HFFc6 (cell line): ENCODE measurements at regions not wholly inside any gene's neighbourhood (a gene's known extent, or its start where the extent isn't known, plus 50 kb on each side); places are given as distances from the start of the nearest gene placed in this dataset.
"Not testable (repeated sequence)": the region's sequence is repeated elsewhere in the genome, so short reads cannot be mapped to it uniquely, and the experiment has no call there.

ENCODE experiments used
- DNase-seq: peaks from one replicate; pipeline ENCODE4 v3.0.0-alpha.2; 2018
- H3K27ac Mint-ChIP-seq: 2 replicates; pipeline ENCODE4 v1.8.0; 2020; ENCODE audit warnings: mild to moderate bottlenecking, mixed read lengths
- H3K27me3 Mint-ChIP-seq: 2 replicates; pipeline ENCODE4 v1.8.0; 2021; ENCODE audit warnings: mild to moderate bottlenecking, moderate library complexity, mixed read lengths; ENCODE audit not compliant: insufficient read depth
- H3K36me3 Mint-ChIP-seq: 2 replicates; pipeline ENCODE4 v1.8.0; 2021; ENCODE audit warnings: low read depth, mixed read lengths
- H3K4me1 Mint-ChIP-seq: 2 replicates; pipeline ENCODE4 v1.8.0; 2020; ENCODE audit warnings: low read depth, mixed read lengths
- H3K4me3 Mint-ChIP-seq: 2 replicates; pipeline ENCODE4 v1.8.0; 2020; ENCODE audit warnings: mild to moderate bottlenecking, moderate library complexity, mixed read lengths
- H3K9me3 Mint-ChIP-seq: 2 replicates; pipeline ENCODE4 v1.8.0; 2020; ENCODE audit warnings: mild to moderate bottlenecking, mixed read lengths
- TF ChIP-seq, protein P1 (sequence below): fragments of 200-600 bp; sonication (generic); IDR thresholded peaks from 2 replicates; pipeline ENCODE4 v1.5.0; 2021; ENCODE audit warnings: antibody characterized with exemption, mild to moderate bottlenecking

DNA sequence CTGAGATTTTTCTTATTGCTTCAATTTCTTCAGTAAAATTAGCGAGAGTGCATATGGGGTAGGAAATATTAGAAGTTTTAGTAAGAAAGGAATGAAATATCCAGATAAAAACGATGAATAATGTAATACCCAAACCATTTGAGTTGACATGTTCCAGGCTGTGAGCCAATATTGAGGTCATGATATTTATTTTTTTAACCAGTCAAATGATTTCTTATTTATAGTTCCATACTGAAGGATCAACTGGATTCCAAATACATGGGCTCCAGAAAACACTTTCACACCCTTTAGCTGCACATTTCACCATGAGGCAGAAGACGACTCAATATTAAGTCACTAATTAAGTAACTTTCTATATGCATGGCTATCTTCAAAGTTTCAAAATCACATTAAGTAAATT is 312.5 kb downstream of the PPP1R3A start:
- no peak overlapping the region for H3K27ac Mint-ChIP-seq
- H3K9me3 Mint-ChIP-seq, result peaks cover 43% of the 10 kb centered on the region
- H3K27me3 Mint-ChIP-seq, result peaks cover 1% of the 10 kb centered on the region; the same call in 1 of the 2 replicates
- H3K4me3 Mint-ChIP-seq, result no peak overlapping the region
- no peaks in the 10 kb centered on the region for H3K4me1 Mint-ChIP-seq
- no peak for DNase-seq
- no peaks in the 10 kb centered on the region for H3K36me3 Mint-ChIP-seq
- TF ChIP-seq, protein P1, sequence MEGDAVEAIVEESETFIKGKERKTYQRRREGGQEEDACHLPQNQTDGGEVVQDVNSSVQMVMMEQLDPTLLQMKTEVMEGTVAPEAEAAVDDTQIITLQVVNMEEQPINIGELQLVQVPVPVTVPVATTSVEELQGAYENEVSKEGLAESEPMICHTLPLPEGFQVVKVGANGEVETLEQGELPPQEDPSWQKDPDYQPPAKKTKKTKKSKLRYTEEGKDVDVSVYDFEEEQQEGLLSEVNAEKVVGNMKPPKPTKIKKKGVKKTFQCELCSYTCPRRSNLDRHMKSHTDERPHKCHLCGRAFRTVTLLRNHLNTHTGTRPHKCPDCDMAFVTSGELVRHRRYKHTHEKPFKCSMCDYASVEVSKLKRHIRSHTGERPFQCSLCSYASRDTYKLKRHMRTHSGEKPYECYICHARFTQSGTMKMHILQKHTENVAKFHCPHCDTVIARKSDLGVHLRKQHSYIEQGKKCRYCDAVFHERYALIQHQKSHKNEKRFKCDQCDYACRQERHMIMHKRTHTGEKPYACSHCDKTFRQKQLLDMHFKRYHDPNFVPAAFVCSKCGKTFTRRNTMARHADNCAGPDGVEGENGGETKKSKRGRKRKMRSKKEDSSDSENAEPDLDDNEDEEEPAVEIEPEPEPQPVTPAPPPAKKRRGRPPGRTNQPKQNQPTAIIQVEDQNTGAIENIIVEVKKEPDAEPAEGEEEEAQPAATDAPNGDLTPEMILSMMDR, result no peak

DNA sequence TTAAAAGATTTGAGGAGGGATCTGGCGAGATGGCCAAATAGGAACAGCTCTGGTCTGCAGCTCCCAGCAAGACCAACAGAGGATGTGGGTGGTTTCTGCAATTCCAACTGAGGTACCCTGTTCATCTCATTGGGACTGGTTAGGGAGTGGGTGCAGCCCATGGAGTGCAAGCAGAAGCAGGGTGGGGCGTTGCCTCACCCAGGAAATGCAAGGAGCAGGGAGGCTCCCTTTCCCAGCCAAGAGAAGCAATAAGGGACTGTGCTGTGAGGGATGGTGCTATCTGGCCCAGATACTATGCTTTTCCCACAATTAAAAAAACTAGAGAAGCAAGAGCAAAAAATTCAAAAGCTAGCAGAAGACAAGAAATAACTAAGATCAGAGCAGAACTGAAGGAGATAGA is 318.4 kb downstream of the PPP1R3A start:
- not testable (repeated sequence) for H3K4me3 Mint-ChIP-seq, H3K27ac Mint-ChIP-seq, H3K36me3 Mint-ChIP-seq, DNase-seq, H3K4me1 Mint-ChIP-seq, H3K27me3 Mint-ChIP-seq
- H3K9me3 Mint-ChIP-seq, result peaks cover 53% of the 10 kb centered on the region

DNA sequence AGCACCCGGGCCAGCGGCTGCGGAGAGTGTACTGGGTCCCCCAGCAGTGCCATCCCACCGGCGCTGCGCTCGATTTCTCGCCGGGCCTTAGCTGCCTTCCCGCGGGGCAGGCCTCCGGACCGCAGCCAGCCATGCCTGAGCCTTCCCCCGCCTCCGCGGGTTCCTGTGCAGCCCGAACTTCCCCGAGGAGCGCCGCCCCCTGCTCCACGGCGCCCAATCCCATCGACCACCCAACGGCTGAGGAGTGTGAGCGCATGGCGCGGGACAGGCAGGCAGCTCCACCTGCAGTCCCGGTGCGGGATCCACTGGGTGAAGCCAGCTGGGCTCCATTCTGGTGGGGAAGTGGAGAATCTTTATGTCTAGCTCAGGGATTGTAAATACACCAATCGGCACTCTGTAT is 325.4 kb downstream of the PPP1R3A start:
- DNase-seq, H3K27ac Mint-ChIP-seq, H3K27me3 Mint-ChIP-seq, H3K4me3 Mint-ChIP-seq, H3K36me3 Mint-ChIP-seq, H3K4me1 Mint-ChIP-seq: not testable (repeated sequence)
- H3K9me3 Mint-ChIP-seq, result peaks cover 40% of the 10 kb centered on the region

DNA sequence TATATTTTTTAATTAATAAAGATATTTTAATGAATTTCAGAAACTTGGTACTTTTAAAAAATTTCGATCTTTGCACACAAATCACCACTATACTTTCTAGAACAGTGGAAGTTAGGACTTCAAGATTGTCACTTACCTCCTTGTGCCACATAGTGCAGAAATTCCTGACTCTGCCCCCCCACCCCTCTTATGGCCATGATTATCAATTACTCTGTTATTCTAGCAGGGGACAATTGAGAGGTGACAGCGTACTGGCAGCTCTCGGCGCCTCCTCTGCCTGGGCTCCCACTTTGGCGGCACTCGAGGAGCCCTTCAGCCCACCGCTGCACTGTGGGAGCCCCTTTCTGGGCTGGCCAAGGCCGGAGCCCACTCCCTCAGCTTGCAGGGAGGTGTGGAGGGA is 325.9 kb downstream of the PPP1R3A start:
- H3K27me3 Mint-ChIP-seq, H3K27ac Mint-ChIP-seq, H3K36me3 Mint-ChIP-seq, DNase-seq, H3K4me3 Mint-ChIP-seq, H3K4me1 Mint-ChIP-seq: not testable (repeated sequence)
- H3K9me3 Mint-ChIP-seq, result peaks cover 35% of the 10 kb centered on the region

DNA sequence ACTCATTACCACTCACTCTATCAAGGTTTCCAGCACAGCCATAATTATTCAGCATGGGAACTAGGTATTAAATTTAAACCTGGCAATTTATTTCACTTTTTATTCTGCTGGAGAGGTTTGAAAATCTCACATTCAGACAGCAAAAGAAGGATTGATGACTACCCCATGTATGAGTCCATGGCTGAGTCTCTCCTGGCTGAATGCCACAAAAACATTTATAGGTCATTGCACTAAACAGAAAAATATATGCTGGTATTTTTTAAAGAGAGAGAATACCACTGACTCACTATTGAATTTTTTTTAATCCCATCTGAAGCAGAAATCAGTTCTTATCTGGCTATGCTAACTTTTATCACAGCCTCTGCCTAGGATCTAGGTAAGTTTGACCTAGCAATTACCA is 336.3 kb downstream of the PPP1R3A start:
- Mint-ChIP-seq H3K27me3 (peaks cover 1% of the 10 kb centered on the region), H3K9me3 (peaks cover 8% of the 10 kb centered on the region), H3K27ac (no peak overlapping the region), H3K36me3 (no peaks in the 10 kb centered on the region), H3K4me3 (no peak overlapping the region), H3K4me1 (no peaks in the 10 kb centered on the region)
- TF ChIP-seq, protein P1, result no peak
- no peak for DNase-seq

DNA sequence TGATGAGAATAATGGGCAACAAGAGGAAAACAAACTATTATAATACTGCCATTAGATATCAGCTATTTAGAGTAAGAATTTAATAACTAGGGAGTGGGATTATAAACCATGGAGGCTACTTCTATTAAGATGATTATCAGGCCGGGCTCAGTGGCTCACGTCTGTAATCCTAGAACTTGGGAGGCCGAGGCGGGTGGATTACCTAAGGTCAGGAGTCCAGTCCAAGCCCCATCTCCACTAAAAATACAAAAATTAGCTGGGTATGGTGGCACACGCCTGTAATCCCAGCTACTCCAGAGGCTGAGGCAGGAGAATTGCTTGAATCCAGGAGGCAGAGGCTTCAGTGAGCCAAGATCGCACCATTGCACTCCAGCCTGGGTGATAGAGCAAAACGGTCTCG is 355.6 kb downstream of the PPP1R3A start:
- not testable (repeated sequence) for H3K36me3 Mint-ChIP-seq, H3K4me3 Mint-ChIP-seq, H3K4me1 Mint-ChIP-seq, H3K27ac Mint-ChIP-seq, H3K27me3 Mint-ChIP-seq, DNase-seq
- peaks cover 17% of the 10 kb centered on the region for H3K9me3 Mint-ChIP-seq

DNA sequence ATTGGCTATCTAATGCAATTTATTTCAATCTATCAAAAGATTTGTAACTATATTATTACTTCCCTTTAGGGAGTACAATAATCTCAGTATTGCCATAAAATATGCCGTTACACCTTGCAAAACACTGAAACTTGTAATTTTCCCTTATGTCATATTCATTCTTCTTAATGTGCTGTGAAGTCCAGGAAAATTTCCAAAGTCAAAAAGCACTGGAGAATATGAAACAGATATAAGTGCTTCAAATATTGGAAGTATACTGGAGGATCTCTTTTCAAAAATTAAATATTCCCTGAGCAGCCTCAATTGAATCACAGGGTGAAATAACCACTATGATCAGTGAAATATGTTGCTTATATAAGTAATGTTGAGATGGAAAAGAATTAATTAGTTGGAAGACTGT is 356.0 kb downstream of the PPP1R3A start:
- H3K4me1 Mint-ChIP-seq, result no peaks in the 10 kb centered on the region
- no peaks in the 10 kb centered on the region for H3K36me3 Mint-ChIP-seq
- no peak overlapping the region for H3K27ac Mint-ChIP-seq
- TF ChIP-seq, protein P1, result no peak
- peaks cover 14% of the 10 kb centered on the region for H3K9me3 Mint-ChIP-seq
- no peaks in the 10 kb centered on the region for H3K27me3 Mint-ChIP-seq
- no peak for DNase-seq
- no peak overlapping the region for H3K4me3 Mint-ChIP-seq

DNA sequence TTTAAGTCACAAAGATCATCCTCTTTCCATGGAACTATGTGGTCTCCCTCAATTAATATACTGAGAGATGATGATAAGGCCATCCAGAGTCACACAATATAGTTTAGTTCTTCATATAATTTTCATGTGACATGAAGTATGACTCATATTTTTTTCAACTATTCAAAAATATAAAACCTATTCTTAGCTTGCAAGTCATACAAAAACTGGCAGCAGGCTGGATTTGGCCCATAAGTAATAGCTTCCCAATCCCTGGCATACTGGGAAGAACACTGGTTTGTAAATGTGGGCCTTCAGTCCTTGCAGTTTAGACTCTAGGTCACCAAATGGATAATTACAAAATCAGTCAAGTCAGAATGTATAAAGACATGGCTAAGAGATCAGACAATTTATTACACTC is 356.6 kb downstream of the PPP1R3A start:
- Mint-ChIP-seq H3K4me3 (no peak overlapping the region), H3K9me3 (peaks cover 10% of the 10 kb centered on the region), H3K27me3 (no peaks in the 10 kb centered on the region), H3K4me1 (no peaks in the 10 kb centered on the region), H3K27ac (no peak overlapping the region), H3K36me3 (no peaks in the 10 kb centered on the region)
- TF ChIP-seq, protein P1, result no peak
- no peak for DNase-seq
